ENCODE measurements at regions not wholly inside any gene's neighbourhood (a gene's known extent, or its start where the extent isn't known, plus 50 kb on each side); places are given as distances from the start of the nearest gene placed in this dataset.

- TF ChIP-seq CTCF (IDR thresholded peaks at IDR 0.05) (no peak), POLR2A (IDR thresholded peaks at IDR 0.05) (no peak)
Measured at GRCh38 chr3:67783281-67784250, 129.2 kb upstream of the SUCLG2 start.
